Activated CD4-positive, alpha-beta T cell treated with anti-CD3 and anti-CD28 coated beads for 36 hours (primary cell): ENCODE measurements at regions not wholly inside any gene's neighbourhood (a gene's known extent, or its start where the extent isn't known, plus 50 kb on each side); places are given as distances from the start of the nearest gene placed in this dataset.

Experiments
- ATAC-seq: fragments of 200-7000 bp; cut with Tn5 transposase; one replicate; pipeline ENCODE4 v1.10.0; 2021; ENCODE audit warnings: mild to moderate bottlenecking, moderate library complexity
- CTCF ChIA-PET: fragments of 350-600 bp; sonication (Branson Sonifier 250); formaldehyde crosslinking; loops from one replicate; lab custom pipeline; 2021; ENCODE audit warnings: antibody characterized with exemption; lab: Charles Lee
- POLR2A ChIA-PET: fragments of 350-600 bp; sonication (Branson Sonifier 250); formaldehyde crosslinking; loops from one replicate; lab custom pipeline; 2021; ENCODE audit warnings: antibody characterized with exemption, inconsistent platforms; lab: Charles Lee
- DNase-seq: peaks from one replicate; pipeline ENCODE4 v3.0.0-alpha.2; 2020
- H3K27ac Mint-ChIP-seq: one replicate; pipeline ENCODE4 v1.8.0; 2021; ENCODE audit warnings: mixed read lengths
- H3K27me3 Mint-ChIP-seq: one replicate; pipeline ENCODE4 v1.8.0; 2021; ENCODE audit warnings: mixed read lengths
- H3K36me3 Mint-ChIP-seq: one replicate; pipeline ENCODE4 v1.8.0; 2021; ENCODE audit warnings: low read depth, mixed read lengths
- H3K4me1 Mint-ChIP-seq: one replicate; pipeline ENCODE4 v1.8.0; 2021; ENCODE audit warnings: mixed read lengths
- H3K4me3 Mint-ChIP-seq: one replicate; pipeline ENCODE4 v1.8.0; 2021; ENCODE audit warnings: mild to moderate bottlenecking, moderate library complexity, mixed read lengths
- H3K9me3 Mint-ChIP-seq: one replicate; pipeline ENCODE4 v1.8.0; 2021; ENCODE audit warnings: low read depth, mixed read lengths
- intact Hi-C, 2 experiments: fragments of 100-400 bp; cut with DNase I in 1 of 2; cut with micrococcal nuclease in 1 of 2; formaldehyde crosslinking; loops; one replicate each; pipeline versions ENCODE4 v1.14.2 to v1.15.1; 2022 to 2024; cut with DNase I, micrococcal nuclease

DNA sequence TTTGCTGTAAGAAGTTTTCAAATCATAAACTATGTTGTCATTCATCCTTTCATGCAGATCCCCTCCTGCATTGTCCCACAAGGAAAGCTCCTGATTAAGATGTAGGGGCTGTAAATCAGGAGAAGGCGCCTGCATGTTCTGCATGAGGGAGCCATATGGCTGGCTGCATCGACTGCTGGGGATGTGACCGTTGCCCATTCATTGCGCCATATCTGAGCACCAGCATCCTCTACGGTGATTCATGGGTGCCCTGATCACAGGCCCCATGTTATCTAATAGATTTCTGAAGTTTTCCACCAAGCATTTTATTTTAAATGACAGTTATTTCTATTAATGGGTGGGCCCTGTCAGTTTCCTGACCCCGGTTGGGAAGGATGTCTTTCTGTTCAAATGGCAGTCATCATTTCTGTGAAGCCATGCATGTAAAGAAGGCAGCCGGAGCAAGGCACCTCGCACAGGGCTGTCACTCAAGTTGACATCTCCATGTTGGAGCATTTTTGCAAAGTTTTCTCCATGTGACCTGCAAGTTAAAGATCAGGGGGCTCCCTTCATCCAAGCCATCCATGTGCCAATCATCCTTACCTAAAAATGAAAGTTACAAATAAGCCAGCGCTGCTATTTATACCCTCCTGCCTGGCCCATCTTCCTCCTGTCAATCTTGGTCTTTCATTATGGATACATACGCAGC lies 128.8 kb downstream of the TEX36 start:
- H3K4me1 Mint-ChIP-seq = no peaks in the 10 kb centered on the region
- ChIA-PET POLR2A (no interaction called here), CTCF (no interaction called here)
- ATAC-seq (no peak), DNase-seq (no peak)
- H3K36me3 Mint-ChIP-seq = no peaks in the 10 kb centered on the region
- H3K27me3 Mint-ChIP-seq = peaks cover 11% of the 10 kb centered on the region
- H3K4me3 Mint-ChIP-seq = no peak overlapping the region
- H3K27ac Mint-ChIP-seq = no peak overlapping the region
- intact Hi-C loops = no loop called here
- H3K9me3 Mint-ChIP-seq = no peaks in the 10 kb centered on the region

DNA sequence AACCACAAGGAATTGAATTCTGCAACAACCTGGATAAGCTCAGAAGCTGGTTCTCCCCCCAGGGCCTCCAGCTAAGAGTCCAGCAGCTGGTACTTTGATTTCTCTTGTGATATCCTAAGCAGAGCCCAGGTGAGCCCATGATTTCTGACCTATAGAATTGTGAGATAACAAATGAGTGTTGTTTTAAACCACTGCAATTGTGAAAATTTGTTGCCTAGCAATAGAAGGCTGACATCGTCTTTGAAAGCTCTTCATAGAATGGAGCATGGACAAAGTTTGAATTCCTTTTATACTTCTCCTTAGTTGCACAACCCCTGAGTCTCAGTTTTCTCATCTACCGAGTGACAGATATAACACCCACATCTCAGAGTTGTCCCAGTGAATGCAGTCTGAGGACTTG lies 129.9 kb downstream of the TEX36 start:
- intact Hi-C loops = no loop called here
- ATAC-seq (no peak), DNase-seq (no peak)
- ChIA-PET POLR2A (no interaction called here), CTCF (no interaction called here)
- Mint-ChIP-seq H3K4me3 (no peak overlapping the region), H3K36me3 (no peaks in the 10 kb centered on the region), H3K27ac (no peak overlapping the region), H3K27me3 (peaks cover 11% of the 10 kb centered on the region), H3K9me3 (no peaks in the 10 kb centered on the region), H3K4me1 (no peaks in the 10 kb centered on the region)

GRCh38 chr10:125551247-125551646 lies 131.7 kb downstream of the TEX36 start:
- ChIA-PET CTCF (no interaction called here), POLR2A (no interaction called here)
- H3K4me3 Mint-ChIP-seq = no peak overlapping the region
- ATAC-seq (no peak), DNase-seq (no peak)
- H3K4me1 Mint-ChIP-seq = no peaks in the 10 kb centered on the region
- no peaks in the 10 kb centered on the region for H3K36me3 Mint-ChIP-seq
- H3K9me3 Mint-ChIP-seq = no peaks in the 10 kb centered on the region
- intact Hi-C loops = no loop called here
- H3K27ac Mint-ChIP-seq = no peak overlapping the region
- peaks cover 4% of the 10 kb centered on the region for H3K27me3 Mint-ChIP-seq

DNA sequence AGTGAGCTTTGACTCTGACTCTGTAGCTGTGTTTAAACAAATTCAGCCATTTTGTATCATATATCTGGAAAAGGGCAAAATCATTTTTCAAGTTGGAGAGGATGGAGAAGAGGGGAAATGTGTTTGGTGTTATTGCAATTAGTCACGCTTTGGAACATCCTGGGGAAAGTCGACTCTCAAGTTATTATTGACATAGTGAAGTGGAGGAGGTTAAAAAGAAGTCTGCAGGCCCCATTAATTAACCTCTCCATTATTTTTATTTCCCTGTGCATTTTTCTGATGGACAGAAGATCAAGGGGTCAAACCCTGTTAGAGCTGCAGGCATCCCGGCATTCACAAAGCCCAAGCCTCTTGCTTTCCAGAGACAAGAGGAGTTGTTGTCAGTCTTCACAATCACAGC lies 132.6 kb downstream of the TEX36 start:
- Mint-ChIP-seq H3K4me3 (no peak overlapping the region), H3K36me3 (no peaks in the 10 kb centered on the region), H3K4me1 (no peaks in the 10 kb centered on the region), H3K27me3 (peaks cover 4% of the 10 kb centered on the region), H3K27ac (no peak overlapping the region), H3K9me3 (no peaks in the 10 kb centered on the region)
- intact Hi-C loops = no loop called here
- ATAC-seq (no peak), DNase-seq (no peak)
- CTCF ChIA-PET = no interaction called here
- POLR2A ChIA-PET = no interaction called here

DNA sequence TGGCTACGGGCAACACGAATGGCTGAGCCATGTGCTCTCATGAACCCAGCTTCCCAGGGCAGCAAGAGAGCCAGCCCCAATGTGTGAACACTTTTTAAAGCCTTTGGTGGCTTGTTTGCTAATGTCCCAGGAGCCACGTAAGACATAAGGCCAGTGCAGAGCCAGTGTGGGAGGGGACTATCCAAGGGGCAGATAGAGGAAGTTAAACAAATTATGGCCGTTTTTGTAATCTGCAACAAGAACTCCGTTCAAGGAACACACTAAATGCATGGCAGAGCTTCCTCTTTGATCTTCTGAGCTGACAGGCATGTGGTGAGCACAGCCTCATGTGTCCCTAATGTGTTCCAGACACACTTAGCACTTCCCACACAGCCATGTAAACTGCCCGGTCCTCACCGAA lies 133.3 kb downstream of the TEX36 start:
- Mint-ChIP-seq H3K4me3 (no peak overlapping the region), H3K9me3 (no peaks in the 10 kb centered on the region), H3K36me3 (no peaks in the 10 kb centered on the region), H3K27ac (no peak overlapping the region), H3K4me1 (no peaks in the 10 kb centered on the region), H3K27me3 (peaks cover 4% of the 10 kb centered on the region)
- intact Hi-C loops = no loop called here
- ATAC-seq (no peak), DNase-seq (no peak)
- POLR2A ChIA-PET = no interaction called here
- CTCF ChIA-PET = no interaction called here

GRCh38 chr10:125548878-125549277 lies 134.1 kb downstream of the TEX36 start:
- Mint-ChIP-seq H3K4me1 (no peaks in the 10 kb centered on the region), H3K27ac (no peak overlapping the region), H3K9me3 (no peaks in the 10 kb centered on the region), H3K27me3 (peaks cover 4% of the 10 kb centered on the region), H3K36me3 (no peaks in the 10 kb centered on the region), H3K4me3 (no peak overlapping the region)
- intact Hi-C loops = no loop called here
- DNase-seq = no peak
- ChIA-PET CTCF (no interaction called here), POLR2A (no interaction called here)
- no peak for ATAC-seq

DNA sequence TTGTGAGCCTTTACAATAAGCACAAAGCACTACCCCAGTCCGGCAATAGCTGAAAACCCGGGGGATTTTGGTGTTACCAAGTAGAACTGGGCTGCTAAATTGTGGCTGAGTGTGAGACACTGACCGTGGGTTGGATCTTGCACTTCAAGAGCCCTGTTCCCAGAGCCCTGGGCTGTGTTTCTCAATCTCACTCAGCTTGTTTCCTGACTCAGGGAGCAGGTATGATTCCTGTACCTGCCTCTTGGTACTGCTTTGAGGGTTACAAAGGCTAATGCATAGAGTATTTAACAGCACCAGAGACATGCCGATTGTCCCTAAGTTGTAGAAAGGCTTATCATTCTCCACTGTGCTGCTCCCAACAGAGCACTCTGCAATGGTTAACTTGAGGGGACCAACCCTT lies 134.6 kb downstream of the TEX36 start:
- no peak for ATAC-seq
- CTCF ChIA-PET = no interaction called here
- no peaks in the 10 kb centered on the region for H3K36me3 Mint-ChIP-seq
- POLR2A ChIA-PET = no interaction called here
- intact Hi-C loops = no loop called here
- no peak for DNase-seq
- no peak overlapping the region for H3K27ac Mint-ChIP-seq
- H3K9me3 Mint-ChIP-seq = no peaks in the 10 kb centered on the region
- H3K4me1 Mint-ChIP-seq = no peaks in the 10 kb centered on the region
- peaks cover 4% of the 10 kb centered on the region for H3K27me3 Mint-ChIP-seq
- no peak overlapping the region for H3K4me3 Mint-ChIP-seq

GRCh38 chr10:125547010-125547650 lies 135.8 kb downstream of the TEX36 start:
- Mint-ChIP-seq H3K4me1 (no peaks in the 10 kb centered on the region), H3K27ac (no peak overlapping the region), H3K4me3 (no peak overlapping the region), H3K27me3 (peaks cover 4% of the 10 kb centered on the region), H3K36me3 (no peaks in the 10 kb centered on the region), H3K9me3 (no peaks in the 10 kb centered on the region)
- ATAC-seq (no peak), DNase-seq (no peak)
- ChIA-PET POLR2A (no interaction called here), CTCF (no interaction called here)
- intact Hi-C loops = no loop called here

- ChIA-PET POLR2A (no interaction called here), CTCF (no interaction called here)
- Mint-ChIP-seq H3K36me3 (no peaks in the 10 kb centered on the region), H3K4me3 (no peak overlapping the region), H3K27ac (no peak overlapping the region), H3K9me3 (no peaks in the 10 kb centered on the region), H3K4me1 (no peaks in the 10 kb centered on the region), H3K27me3 (no peaks in the 10 kb centered on the region)
- ATAC-seq (no peak), DNase-seq (no peak)
- intact Hi-C loops = no loop called here
These were observed 139.2 kb downstream of the TEX36 start for GRCh38 chr10:125543796-125544195.

GRCh38 chr10:125538947-125539731 lies 143.8 kb downstream of the TEX36 start:
- H3K4me1 Mint-ChIP-seq = no peaks in the 10 kb centered on the region
- ATAC-seq (no peak), DNase-seq (no peak)
- ChIA-PET POLR2A (no interaction called here), CTCF (interaction anchor here (0.9 kb wide), 1 partner anchor 11 kb away, joined by 3 read pairs; no protein-coding TSS in a partner anchor)
- H3K4me3 Mint-ChIP-seq = no peak overlapping the region
- H3K27me3 Mint-ChIP-seq = peaks cover 4% of the 10 kb centered on the region
- H3K36me3 Mint-ChIP-seq = no peaks in the 10 kb centered on the region
- intact Hi-C loops = no loop called here
- no peak overlapping the region for H3K27ac Mint-ChIP-seq
- no peaks in the 10 kb centered on the region for H3K9me3 Mint-ChIP-seq

- POLR2A ChIA-PET = no interaction called here
- H3K4me3 Mint-ChIP-seq = no peak overlapping the region
These were observed 146.7 kb downstream of the TEX36 start for GRCh38 chr10:125536236-125536635.

GRCh38 chr10:125535559-125535958 lies 147.4 kb downstream of the TEX36 start:
- ChIA-PET CTCF (no interaction called here), POLR2A (no interaction called here)
- Mint-ChIP-seq H3K36me3 (no peaks in the 10 kb centered on the region), H3K4me3 (no peak overlapping the region), H3K9me3 (no peaks in the 10 kb centered on the region), H3K4me1 (no peaks in the 10 kb centered on the region), H3K27ac (no peak overlapping the region), H3K27me3 (peaks cover 7% of the 10 kb centered on the region)
- intact Hi-C loops = no loop called here
- ATAC-seq (no peak), DNase-seq (no peak)

More at GRCh38 chr10:125536236-125536635, 146.7 kb downstream of the TEX36 start:
- ATAC-seq (no peak), DNase-seq (no peak)
- Mint-ChIP-seq H3K9me3 (no peaks in the 10 kb centered on the region), H3K36me3 (no peaks in the 10 kb centered on the region), H3K27ac (no peak overlapping the region), H3K4me1 (no peaks in the 10 kb centered on the region), H3K27me3 (peaks cover 4% of the 10 kb centered on the region)
- CTCF ChIA-PET = no interaction called here
- intact Hi-C loops = no loop called here
